Hematopoietic multipotent progenitor cell treated with erythropoietin and hydrocortisone succinate and interleukin-3 and kit ligand, for 15 days (in vitro differentiated cells): ENCODE measurements at regions not wholly inside any gene's neighbourhood (a gene's known extent, or its start where the extent isn't known, plus 50 kb on each side); places are given as distances from the start of the nearest gene placed in this dataset.
"Not testable (repeated sequence)": the region's sequence is repeated elsewhere in the genome, so short reads cannot be mapped to it uniquely, and the experiment has no call there.

Experiments
- DNase-seq: peaks from one replicate; pipeline ENCODE4 v3.0.0-alpha.2; 2015; ENCODE audit warnings: low spot score

- no peak for DNase-seq
These were observed 146.8 kb upstream of the TMPRSS15 start for GRCh38 chr21:18550361-18550760.

GRCh38 chr21:18553786-18554185, 150.2 kb upstream of the TMPRSS15 start:
- DNase-seq: no peak

GRCh38 chr21:18567770-18568169, 164.2 kb upstream of the TMPRSS15 start:
- not testable (repeated sequence) for DNase-seq

DNA sequence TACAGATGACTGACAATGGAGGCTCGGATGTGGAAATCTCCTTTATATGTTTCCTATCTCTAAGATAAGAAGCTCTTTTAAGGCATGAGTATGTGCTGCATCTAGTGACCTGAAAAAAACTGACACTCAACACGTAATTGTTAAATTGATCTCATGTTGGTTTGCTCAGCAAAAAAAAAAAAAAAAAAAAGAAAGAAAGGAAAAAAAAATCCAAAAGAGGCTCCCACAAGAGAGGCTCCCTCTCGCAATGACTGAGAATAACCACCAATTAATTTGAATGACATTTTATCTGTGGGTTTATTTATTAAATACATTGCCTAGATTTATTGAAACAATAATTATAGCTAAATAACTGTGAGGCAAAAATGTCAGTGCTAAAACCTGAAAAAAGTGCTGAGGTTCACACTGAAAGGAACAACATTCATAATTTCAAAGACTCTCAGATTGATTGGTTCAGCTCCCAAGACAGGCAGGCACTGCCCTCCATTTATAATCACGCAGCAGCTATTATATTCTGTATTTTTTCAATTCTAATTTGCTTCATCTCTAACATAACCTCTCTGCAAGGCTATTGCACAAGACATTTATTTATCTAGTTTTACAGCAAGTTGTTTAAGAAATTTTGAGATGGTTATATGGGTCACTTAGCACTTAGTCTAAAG, 184.5 kb upstream of the TMPRSS15 start:
- DNase-seq: no peak

DNA sequence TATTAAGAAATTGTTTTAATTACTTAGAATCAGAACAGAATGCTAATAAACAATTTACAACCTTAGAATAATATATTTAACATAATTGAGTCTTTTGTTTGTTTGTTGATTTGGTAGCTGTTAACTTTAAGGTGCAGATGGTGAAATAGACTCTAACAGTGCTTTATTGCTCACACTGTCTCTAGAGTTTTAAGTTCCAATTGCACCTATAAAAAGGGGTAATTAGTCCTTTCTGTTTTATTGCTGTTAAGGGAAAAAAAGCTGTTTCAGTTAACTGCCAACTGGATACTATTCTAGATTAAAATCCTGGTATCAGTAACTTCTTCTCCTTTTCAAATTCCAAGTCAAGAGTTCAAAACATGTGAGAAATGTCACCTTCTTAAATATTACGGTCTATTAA, 197.6 kb upstream of the TMPRSS15 start:
- no peak for DNase-seq

DNA sequence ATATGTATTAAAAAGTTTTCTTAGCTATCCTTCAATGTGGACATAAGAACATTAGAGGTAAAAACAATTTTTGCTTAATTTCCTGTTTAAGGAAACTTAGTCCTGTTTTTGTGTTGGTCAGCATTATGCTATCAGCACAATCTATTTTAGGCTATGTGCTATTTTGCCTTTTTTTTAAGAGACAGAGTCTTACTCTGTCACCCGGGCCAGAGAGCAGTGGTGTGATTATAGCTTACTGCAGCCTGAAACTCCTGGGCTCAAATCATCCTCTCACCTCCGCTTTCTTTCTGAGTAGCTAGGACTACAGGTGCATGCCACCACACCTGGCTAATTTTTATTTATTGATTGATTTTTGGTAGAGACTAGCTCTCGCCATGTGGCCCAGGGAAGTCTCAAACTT, 199.1 kb upstream of the TMPRSS15 start:
- DNase-seq: no peak

- DNase-seq: no peak
These were observed 199.7 kb upstream of the TMPRSS15 start for GRCh38 chr21:18603261-18603660.

GRCh38 chr21:18603980-18604379, 200.4 kb upstream of the TMPRSS15 start:
- no peak for DNase-seq

- no peak for DNase-seq
These were observed 204.6 kb upstream of the TMPRSS15 start for GRCh38 chr21:18608226-18608625.

GRCh38 chr21:18614303-18614702, 210.7 kb upstream of the TMPRSS15 start:
- no peak for DNase-seq

- no peak for DNase-seq
These were observed 213.7 kb upstream of the TMPRSS15 start for GRCh38 chr21:18617291-18617690.

GRCh38 chr21:18620436-18620835, 216.9 kb upstream of the TMPRSS15 start:
- no peak for DNase-seq

- DNase-seq: no peak
These were observed 218.8 kb upstream of the TMPRSS15 start for GRCh38 chr21:18622383-18622782.

- DNase-seq: no peak
These were observed 226.9 kb upstream of the TMPRSS15 start for GRCh38 chr21:18630446-18630845.

- no peak for DNase-seq
These were observed 233.3 kb upstream of the TMPRSS15 start for GRCh38 chr21:18636897-18637296.

- DNase-seq: no peak
These were observed 242.5 kb upstream of the TMPRSS15 start for GRCh38 chr21:18646116-18646515.

- no peak for DNase-seq
These were observed 252.3 kb upstream of the TMPRSS15 start for GRCh38 chr21:18655931-18656330.

- no peak for DNase-seq
These were observed 258.3 kb upstream of the TMPRSS15 start for GRCh38 chr21:18661842-18662241.

GRCh38 chr21:18663663-18664062, 260.1 kb upstream of the TMPRSS15 start:
- DNase-seq: no peak

DNA sequence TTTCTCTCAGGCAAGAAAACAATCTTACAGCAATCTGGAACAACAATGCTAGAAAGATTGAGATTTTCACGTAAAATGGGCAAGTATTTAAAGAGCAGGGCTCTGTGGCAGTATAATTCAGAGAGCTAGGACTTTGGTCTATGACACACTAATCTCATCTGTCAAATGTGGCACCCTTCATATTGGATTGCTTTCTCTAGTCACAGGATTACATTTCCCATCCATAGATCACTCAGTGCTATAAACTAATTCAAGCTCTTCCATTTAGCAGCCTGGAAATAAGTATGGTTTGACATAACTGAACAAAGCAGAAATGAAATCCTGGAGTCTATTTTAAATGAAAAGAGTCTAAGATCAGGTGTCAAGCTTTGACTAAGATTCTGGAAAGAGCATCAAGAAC, 263.1 kb upstream of the TMPRSS15 start:
- DNase-seq: no peak

DNA sequence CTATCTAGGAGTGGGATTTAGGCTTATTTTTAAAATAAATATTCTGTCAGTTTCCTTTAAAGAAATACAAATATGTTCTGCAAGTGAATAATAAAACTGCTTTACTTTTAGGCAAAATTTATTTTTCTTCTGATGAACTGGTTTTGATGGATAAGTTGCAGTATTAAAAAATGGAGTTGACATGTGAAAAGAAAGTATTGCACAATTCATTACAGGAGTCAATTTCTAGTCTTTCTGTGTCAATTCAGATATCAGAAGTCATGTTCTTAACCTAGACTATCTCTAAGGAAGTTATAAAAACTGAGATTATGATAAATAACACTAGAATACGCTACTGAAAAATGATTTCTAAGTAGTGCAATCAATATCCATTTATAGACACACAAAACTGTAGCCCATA, 270.2 kb upstream of the TMPRSS15 start:
- no peak for DNase-seq

DNA sequence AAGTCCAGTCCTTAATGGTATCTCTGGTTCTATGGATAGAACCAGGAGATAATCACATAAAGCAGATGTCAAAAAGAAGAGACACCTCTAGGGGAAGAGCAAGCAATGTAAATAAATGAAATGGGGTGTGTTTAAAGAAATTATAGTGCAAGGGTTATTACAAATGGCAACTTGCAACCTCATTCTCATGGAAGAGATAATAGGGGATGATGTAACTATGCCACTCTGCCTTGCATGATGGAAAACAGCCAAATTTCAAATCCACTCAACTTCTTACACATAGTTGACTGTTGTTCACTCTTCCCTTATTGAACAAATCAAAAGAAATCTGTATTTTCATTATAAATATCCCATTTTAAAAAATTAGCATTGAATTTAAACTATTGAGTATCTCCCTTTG, 274.0 kb upstream of the TMPRSS15 start:
- DNase-seq: no peak

- DNase-seq: no peak
These were observed 302.4 kb upstream of the TMPRSS15 start for GRCh38 chr21:18705971-18706370.

DNA sequence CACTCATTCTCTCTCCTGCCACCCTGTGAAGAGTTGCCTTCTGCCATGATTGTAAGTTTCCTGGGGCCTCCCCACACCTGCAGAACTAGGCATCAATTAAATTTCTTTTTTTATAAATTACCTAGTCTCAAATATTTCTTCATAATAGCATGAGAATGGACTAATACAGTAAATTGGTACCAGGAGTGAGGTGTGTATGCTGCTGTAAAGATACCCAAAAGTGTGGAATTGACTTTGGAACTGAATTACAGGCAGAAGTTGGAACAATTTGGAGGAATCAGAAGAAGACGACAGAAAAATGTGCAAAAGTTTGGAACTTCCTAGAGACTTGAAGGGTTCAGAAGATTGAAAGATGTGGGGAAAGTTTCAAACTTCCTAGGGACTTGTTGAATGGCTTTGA, 308.1 kb upstream of the TMPRSS15 start:
- no peak for DNase-seq

DNA sequence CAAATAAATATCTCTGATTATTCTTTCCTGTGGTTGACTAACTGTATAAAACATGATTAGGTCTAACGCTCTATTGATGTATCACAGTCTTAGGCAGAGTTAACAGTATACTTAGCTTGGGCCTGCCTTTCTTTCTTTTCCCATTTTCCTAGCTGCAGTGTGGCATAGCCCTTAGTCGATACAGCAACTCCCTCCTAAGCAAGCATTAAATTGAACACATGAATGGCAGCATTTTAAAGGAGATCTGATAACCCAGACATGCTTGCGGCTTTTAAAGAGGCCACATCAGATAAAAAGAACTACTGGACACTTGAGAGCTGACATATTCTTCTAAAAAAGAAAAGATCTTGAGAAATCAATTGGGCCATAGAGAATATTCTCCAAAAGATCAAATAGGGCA, 312.0 kb upstream of the TMPRSS15 start:
- DNase-seq: no peak
